Neutrophil (primary cell): ENCODE measurements at regions not wholly inside any gene's neighbourhood (a gene's known extent, or its start where the extent isn't known, plus 50 kb on each side); places are given as distances from the start of the nearest gene placed in this dataset.
"Not testable (repeated sequence)": the region's sequence is repeated elsewhere in the genome, so short reads cannot be mapped to it uniquely, and the experiment has no call there.

Source experiments
- H3K27ac ChIP-seq: fragments of 200-600 bp; sonication (generic); 2 replicates; pipeline ENCODE4 v1.5.1; 2016; ENCODE audit warnings: mild to moderate bottlenecking, moderate library complexity
- H3K27me3 ChIP-seq: fragments of 200-600 bp; sonication (generic); 2 replicates; pipeline ENCODE4 v1.6.0; 2016; ENCODE audit warnings: mild to moderate bottlenecking
- H3K36me3 ChIP-seq: fragments of 200-600 bp; sonication (generic); 2 replicates; pipeline ENCODE4 v1.5.1; 2017
- H3K4me1 ChIP-seq, 2 experiments: fragments of 200-600 bp in 1 of 2; sonication (generic) in 1 of 2; 1 replicate in 1 of 2; 2 replicates in 1 of 2; pipeline versions ENCODE4 v1.5.1 to v1.6.1; 2013 to 2016; ENCODE audit warnings: low read depth in 1 of 2, low read length in 1 of 2, mild to moderate bottlenecking in 1 of 2, moderate library complexity in 1 of 2; ENCODE audit not compliant: control insufficient read depth in 1 of 2, insufficient read depth in 1 of 2
- H3K4me3 ChIP-seq, 2 experiments: fragments of 200-600 bp in 1 of 2; sonication (generic) in 1 of 2; 1 replicate in 1 of 2; 2 replicates in 1 of 2; pipeline ENCODE4 v1.5.1; 2013 to 2016; ENCODE audit warnings: low read depth in 1 of 2, low read length in 1 of 2, mild to moderate bottlenecking in 1 of 2, moderate library complexity in 1 of 2
- H3K9me3 ChIP-seq: fragments of 200-600 bp; sonication (generic); 2 replicates; pipeline ENCODE4 v1.5.1; 2016
- CTCF ChIP-seq: fragments of 200-600 bp; sonication (generic); IDR thresholded peaks from 2 replicates; pipeline ENCODE4 v1.5.1; 2016; ENCODE audit warnings: antibody characterized with exemption

DNA sequence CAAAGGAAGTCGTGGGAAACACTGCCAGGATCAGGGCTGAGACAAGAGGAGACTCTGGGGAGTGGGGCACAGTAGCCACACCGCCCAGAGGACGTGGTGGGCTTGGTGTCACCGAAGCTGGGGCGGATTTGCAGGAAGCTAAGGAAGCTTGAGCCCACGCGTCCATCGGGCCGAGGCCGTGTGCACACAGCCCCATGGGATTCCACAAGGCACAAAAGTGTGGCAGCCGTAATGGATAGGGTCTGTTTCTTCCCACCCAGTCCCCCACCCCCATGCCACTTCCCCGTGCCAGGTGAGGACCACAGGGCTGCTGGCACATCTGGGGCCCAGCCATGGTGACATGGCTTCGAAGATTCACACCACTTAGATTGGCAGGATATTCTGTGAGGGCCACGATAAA lies 153.2 kb upstream of the SPACA7 start:
- no peaks in the 10 kb centered on the region for H3K9me3 ChIP-seq
- H3K27me3 ChIP-seq, result no peaks in the 10 kb centered on the region
- no peak overlapping the region for H3K27ac ChIP-seq
- TF ChIP-seq CTCF, result no peak
- H3K4me1 ChIP-seq, result no peaks in the 10 kb centered on the region
- no peaks in the 10 kb centered on the region for H3K36me3 ChIP-seq
- H3K4me3 ChIP-seq, result no peak overlapping the region

DNA sequence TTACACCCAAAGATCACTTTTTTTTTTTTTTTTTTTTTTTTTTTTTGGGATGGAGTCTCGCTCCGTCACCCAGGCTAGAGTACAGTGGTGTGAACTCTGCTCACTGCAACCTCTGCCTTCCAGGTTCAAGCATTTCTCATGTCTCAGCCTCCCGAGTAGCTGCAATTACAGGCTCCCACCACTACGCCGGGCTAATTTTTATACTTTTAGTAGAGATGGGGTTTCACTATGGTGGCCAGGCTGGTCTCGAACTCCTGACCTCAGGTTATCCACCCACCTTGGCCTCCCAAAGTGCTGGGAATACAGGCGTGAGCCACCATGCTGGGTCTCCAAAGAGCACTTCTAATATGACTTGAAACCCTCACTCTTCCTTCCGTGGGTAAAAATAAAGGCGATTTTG lies 152.2 kb upstream of the SPACA7 start:
- not testable (repeated sequence) for H3K9me3 ChIP-seq, H3K27me3 ChIP-seq, H3K4me1 ChIP-seq

DNA sequence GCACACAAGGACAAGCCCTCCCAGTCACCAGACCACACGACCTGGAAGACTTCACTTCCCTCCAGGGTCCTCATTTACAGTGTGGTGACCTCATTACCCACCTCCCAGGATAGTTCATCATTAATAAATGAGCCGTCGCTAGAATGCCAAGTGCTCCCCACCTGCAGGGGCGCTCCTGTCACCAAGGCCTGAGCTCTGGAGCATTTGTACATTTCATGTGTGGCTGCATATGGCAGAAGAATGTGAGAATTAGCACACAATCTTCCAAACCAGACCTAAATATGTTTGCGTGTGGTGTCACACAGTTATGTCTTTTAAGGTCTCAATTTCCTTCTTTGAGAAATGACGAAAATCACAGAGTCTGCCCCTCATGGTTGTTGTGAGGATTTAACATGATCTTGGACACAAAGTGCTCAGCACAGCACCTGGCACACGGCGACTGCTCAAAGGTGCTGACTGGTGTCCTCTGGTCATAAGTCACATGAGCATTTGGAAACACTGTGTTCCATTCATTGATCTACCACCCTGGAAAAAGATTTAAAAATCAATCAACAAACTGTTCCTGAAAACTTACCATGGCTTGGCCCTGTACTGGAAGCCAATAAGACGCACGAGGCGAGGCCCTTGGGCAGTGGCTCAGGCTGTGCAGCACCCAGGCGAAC lies 150.6 kb upstream of the SPACA7 start:
- no peak for TF ChIP-seq CTCF
- Histone ChIP-seq H3K4me3 (no peak overlapping the region), H3K9me3 (no peaks in the 10 kb centered on the region), H3K27me3 (no peaks in the 10 kb centered on the region), H3K27ac (no peak overlapping the region), H3K36me3 (no peaks in the 10 kb centered on the region), H3K4me1 (no peaks in the 10 kb centered on the region)

More for the DNA sequence above, 152.2 kb upstream of the SPACA7 start:
- H3K27ac ChIP-seq, H3K36me3 ChIP-seq, H3K4me3 ChIP-seq: not testable (repeated sequence)

DNA sequence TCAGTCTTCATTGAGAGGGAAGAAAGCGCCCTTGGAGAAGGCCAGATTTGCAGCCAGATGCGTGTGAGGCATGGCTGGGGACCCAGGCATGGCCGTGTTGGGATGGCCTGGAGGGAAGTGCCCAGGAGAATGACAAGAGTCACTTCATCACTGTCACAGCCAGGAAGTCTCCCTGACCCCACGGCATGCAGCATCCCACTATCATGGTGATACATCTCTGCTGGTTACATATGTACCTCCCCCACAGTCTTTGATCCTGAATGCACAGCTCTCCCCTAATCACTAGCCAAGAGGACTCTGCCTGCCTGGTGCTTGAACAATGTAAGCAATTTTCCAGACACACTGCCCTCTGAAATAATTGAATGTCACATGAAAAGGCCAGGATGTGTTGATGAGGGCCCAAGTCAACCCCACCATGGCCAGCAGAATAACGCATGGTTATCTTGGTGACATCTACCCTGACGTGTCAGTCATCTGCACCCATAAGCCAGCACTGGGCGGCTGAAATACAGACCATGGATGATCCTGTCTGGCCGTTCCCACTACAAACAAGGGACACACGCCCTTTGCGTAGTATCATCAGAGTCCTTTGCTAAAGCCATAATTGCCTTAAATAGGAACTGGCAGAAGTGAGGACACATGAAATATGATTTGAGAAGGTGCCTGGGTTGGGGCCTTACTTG lies 149.7 kb upstream of the SPACA7 start:
- H3K27me3 ChIP-seq, result no peaks in the 10 kb centered on the region
- H3K27ac ChIP-seq, result no peak overlapping the region
- no peaks in the 10 kb centered on the region for H3K36me3 ChIP-seq
- H3K9me3 ChIP-seq, result no peaks in the 10 kb centered on the region
- no peaks in the 10 kb centered on the region for H3K4me1 ChIP-seq
- no peak for TF ChIP-seq CTCF
- no peak overlapping the region for H3K4me3 ChIP-seq

DNA sequence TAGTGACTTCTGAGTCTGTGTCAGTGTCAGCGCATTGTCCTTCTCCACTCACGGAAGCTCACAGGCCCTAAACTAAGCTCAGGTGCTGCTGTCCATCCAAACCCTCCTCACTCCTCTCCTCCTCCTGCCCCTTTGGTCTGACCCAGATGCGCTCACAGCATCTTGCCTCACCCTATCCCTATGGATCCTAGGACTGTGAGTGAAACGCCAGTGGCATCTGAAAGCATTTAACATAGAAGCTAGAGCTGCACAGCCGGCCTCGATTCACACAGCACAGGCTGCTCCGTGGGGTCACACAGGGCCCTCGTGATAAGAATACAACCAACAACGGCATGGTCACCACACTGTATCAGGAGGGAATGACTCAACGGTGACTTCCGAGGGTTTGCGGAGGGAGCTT lies 149.1 kb upstream of the SPACA7 start:
- Histone ChIP-seq H3K9me3 (no peaks in the 10 kb centered on the region), H3K27ac (no peak overlapping the region), H3K36me3 (no peaks in the 10 kb centered on the region), H3K4me3 (no peak overlapping the region), H3K4me1 (no peaks in the 10 kb centered on the region), H3K27me3 (no peaks in the 10 kb centered on the region)
- TF ChIP-seq CTCF, result no peak

- Histone ChIP-seq H3K4me1 (no peaks in the 10 kb centered on the region), H3K4me3 (no peak overlapping the region), H3K36me3 (no peaks in the 10 kb centered on the region), H3K9me3 (no peaks in the 10 kb centered on the region), H3K27me3 (no peaks in the 10 kb centered on the region), H3K27ac (no peak overlapping the region)
- no peak for TF ChIP-seq CTCF
Measured at GRCh38 chr13:112229445-112229844, 146.7 kb upstream of the SPACA7 start.
